ENCODE measurements at regions not wholly inside any gene's neighbourhood (a gene's known extent, or its start where the extent isn't known, plus 50 kb on each side); places are given as distances from the start of the nearest gene placed in this dataset.

DNA sequence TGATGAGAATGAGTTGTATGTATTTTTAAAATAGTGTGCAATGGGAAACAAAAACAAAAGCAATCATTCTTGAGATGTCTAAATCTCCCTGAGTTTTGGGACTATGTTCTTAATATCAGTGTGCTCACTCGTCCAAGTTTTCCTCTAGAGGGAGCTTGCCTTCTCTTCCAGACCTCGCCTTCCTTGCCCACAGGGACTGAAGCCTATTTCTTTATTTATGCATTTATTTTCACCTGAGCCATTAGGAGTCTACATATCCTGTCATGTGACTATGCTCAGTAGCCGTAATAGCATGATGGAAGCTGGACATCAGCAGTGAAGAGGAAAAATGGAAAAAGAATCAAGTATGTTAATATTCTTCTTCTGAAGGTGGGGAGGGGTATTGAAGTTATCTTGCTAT lies 131.2 kb downstream of the SH3BGRL2 start:
- Histone ChIP-seq H3K4me1 (ENCODE audit: insufficient read depth, poor library complexity, severe bottlenecking) (no peaks in the 10 kb centered on the region), H3K27ac (ENCODE audit: poor library complexity, severe bottlenecking) (no peak overlapping the region), H3K4me3 (ENCODE audit: severe bottlenecking) (no peak overlapping the region), H3K27me3 (ENCODE audit: insufficient read depth, poor library complexity, severe bottlenecking) (peaks cover 2% of the 10 kb centered on the region), H3K36me3 (ENCODE audit: low read depth) (no peaks in the 10 kb centered on the region), H3K9me3 (ENCODE audit: severe bottlenecking) (no peaks in the 10 kb centered on the region)
- TF ChIP-seq, protein P1, sequence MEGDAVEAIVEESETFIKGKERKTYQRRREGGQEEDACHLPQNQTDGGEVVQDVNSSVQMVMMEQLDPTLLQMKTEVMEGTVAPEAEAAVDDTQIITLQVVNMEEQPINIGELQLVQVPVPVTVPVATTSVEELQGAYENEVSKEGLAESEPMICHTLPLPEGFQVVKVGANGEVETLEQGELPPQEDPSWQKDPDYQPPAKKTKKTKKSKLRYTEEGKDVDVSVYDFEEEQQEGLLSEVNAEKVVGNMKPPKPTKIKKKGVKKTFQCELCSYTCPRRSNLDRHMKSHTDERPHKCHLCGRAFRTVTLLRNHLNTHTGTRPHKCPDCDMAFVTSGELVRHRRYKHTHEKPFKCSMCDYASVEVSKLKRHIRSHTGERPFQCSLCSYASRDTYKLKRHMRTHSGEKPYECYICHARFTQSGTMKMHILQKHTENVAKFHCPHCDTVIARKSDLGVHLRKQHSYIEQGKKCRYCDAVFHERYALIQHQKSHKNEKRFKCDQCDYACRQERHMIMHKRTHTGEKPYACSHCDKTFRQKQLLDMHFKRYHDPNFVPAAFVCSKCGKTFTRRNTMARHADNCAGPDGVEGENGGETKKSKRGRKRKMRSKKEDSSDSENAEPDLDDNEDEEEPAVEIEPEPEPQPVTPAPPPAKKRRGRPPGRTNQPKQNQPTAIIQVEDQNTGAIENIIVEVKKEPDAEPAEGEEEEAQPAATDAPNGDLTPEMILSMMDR (IDR thresholded peaks at IDR 0.05; ENCODE audit: poor library complexity, severe bottlenecking): peak; percentile 29
- DNase-seq (ENCODE audit: low spot score) (no peak), ATAC-seq (ENCODE audit: low read depth) (peak; percentile 42; the same call in 1 of the 3 replicates)

DNA sequence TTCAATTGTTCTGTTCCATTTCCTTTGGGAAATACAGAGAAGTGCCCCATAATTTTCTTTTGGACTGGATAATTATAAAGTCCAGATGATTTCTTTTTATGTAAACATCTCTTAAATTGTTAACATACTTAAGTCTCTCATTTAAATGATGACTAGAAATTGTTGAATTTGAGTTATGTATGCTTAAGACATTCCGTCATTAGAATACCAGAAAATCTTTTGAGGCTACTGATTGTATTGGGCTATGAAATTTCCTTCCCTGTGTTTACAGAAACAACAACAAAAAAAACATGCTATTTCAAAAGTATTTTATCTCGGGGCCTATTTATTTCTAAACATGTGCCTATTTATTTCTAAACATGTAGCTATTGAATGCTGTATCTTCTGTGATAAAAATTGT lies 125.4 kb downstream of the SH3BGRL2 start:
- Histone ChIP-seq H3K4me1 (ENCODE audit: insufficient read depth, poor library complexity, severe bottlenecking) (no peaks in the 10 kb centered on the region), H3K4me3 (ENCODE audit: severe bottlenecking) (no peak overlapping the region), H3K36me3 (ENCODE audit: low read depth) (no peaks in the 10 kb centered on the region), H3K27me3 (ENCODE audit: insufficient read depth, poor library complexity, severe bottlenecking) (peaks cover 15% of the 10 kb centered on the region), H3K9me3 (ENCODE audit: severe bottlenecking) (no peaks in the 10 kb centered on the region), H3K27ac (ENCODE audit: poor library complexity, severe bottlenecking) (no peak overlapping the region)
- TF ChIP-seq, protein P1 (IDR thresholded peaks at IDR 0.05; ENCODE audit: poor library complexity, severe bottlenecking): no peak
- no peak for DNase-seq (ENCODE audit: low spot score)
- no peak for ATAC-seq (ENCODE audit: low read depth)

DNA sequence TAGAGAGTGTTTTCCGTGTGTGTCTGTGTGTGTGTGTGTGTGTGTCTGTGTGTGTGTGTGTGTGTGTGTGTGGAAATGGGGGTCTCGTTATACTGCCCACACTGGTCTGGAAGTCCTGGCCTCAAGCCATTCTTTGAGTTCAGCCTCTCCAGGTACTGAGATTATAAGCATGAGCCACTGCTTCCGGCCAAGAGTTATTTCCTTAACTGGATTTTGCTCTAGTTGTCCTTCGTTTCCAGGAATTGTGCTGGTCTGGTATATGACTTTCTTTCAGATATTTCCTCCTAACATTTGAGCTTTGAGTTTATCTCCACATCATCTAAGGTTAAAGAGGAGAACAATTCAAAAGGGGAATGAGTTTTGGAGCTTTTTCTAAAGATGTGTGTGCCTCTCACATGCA lies 124.8 kb downstream of the SH3BGRL2 start:
- Histone ChIP-seq H3K4me1 (ENCODE audit: insufficient read depth, poor library complexity, severe bottlenecking) (no peaks in the 10 kb centered on the region), H3K9me3 (ENCODE audit: severe bottlenecking) (no peaks in the 10 kb centered on the region), H3K4me3 (ENCODE audit: severe bottlenecking) (no peak overlapping the region), H3K27ac (ENCODE audit: poor library complexity, severe bottlenecking) (no peak overlapping the region), H3K27me3 (ENCODE audit: insufficient read depth, poor library complexity, severe bottlenecking) (peaks cover 19% of the 10 kb centered on the region), H3K36me3 (ENCODE audit: low read depth) (no peaks in the 10 kb centered on the region)
- no peak for DNase-seq (ENCODE audit: low spot score)
- TF ChIP-seq, protein P1 (IDR thresholded peaks at IDR 0.05; ENCODE audit: poor library complexity, severe bottlenecking): no peak
- ATAC-seq (ENCODE audit: low read depth): no peak
